NCI-H187 (cell line): ENCODE measurements at regions not wholly inside any gene's neighbourhood (a gene's known extent, or its start where the extent isn't known, plus 50 kb on each side); places are given as distances from the start of the nearest gene placed in this dataset.
"Not testable (repeated sequence)": the region's sequence is repeated elsewhere in the genome, so short reads cannot be mapped to it uniquely, and the experiment has no call there.

Source experiments
- DNase-seq, 2 experiments: peaks; one replicate each; lab custom pipeline; 2025; lab: John Stamatoyannopoulos, UW

- no peak for DNase-seq
Measured at GRCh38 chr11:28820296-28820989, 712.3 kb downstream of the METTL15 start.

DNA sequence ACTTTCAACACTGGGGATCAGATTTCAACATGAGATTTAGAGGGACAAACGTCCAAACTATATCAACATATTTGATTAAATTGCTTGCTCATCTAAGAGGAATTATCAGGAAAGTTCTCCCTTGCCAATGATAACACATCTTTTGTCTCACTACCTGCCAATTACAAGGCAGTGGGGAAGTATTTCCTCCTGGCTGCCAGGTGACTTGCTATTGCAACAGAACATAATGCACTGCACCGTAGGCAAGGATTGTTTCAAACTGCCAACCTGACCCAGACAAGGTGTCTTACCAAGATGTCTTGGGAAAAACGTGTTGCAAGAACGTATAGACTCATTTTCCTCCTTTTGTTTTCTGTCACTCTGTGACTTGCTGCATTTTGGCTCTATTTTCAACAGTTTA, 711.6 kb downstream of the METTL15 start:
- no peak for DNase-seq

DNA sequence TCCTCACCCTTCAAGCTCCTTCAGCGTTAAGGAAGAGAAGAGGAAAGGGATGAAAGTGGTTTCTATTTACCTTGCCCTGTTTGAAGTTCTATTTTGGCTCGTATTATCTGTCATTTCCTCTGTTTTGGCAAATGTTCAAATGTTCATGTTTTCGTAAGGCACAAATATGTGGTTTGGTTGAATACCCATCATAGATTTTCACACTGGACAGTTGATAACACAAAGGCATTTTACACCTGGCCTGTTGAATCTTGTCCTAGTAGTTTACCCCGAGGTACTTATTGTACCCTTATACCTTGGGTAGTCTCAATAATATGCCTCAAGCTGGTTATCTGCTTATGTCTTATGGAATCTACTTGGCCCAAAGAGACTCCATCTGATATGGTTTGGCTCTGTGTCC, 706.9 kb downstream of the METTL15 start:
- no peak for DNase-seq

GRCh38 chr11:28808771-28809170, 700.6 kb downstream of the METTL15 start:
- no peak for DNase-seq

DNA sequence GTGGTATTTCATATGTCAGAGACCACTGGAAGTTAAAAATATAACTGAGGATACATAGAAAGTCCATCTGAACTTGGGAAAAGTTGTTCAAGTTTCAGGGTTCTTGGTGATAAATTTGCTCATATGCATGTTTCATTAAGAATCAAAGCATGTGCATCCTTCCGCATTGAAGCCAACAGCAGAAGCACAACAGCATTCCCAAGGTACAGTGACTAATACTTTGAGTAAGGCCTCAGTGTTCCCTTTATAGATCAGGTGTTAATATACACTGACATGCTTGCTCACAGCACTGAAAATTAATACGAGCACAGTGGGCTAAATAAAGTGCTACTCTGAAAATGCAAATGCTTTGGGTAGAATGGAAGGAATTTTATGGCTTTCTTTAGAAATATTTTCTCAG, 691.1 kb downstream of the METTL15 start:
- DNase-seq: no peak

DNA sequence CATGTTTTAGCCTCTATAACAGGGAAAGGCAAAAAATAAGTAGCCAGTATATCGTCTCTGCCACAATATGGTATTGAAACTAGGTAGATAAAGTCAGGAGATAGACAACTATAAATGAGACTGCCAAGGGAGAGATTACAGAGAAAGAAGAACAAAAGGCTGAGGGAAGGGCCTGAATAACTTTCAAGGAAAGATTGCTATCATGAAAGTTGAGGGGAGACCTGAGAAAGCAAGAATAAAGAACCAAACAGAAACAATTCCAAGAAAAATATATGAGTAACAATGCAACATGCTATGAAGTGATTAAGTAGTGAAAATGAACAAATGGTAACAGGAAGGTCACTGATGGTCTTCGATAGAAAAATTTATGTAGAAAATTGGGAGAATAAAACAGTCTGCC, 690.1 kb downstream of the METTL15 start:
- no peak for DNase-seq

- no peak for DNase-seq
Measured at GRCh38 chr11:28797536-28797935, 689.3 kb downstream of the METTL15 start.

DNA sequence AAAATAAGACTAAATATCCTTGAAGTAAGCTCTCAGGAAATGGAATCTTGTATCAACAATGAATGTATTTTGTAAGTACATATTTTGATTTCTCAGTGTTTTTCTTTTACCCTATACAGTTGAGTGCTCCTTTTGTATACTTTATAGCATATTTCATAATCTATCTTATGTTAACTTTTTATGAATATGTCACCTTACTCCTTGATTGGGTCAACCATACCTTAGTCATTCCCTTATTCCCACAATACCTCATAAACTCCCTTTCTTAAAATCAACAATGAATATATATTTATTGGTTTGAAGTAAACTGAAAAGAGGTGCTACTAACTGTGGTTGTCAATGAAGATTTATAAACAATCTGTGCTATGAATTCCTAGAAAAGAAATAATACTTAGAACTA, 686.2 kb downstream of the METTL15 start:
- DNase-seq: no peak

DNA sequence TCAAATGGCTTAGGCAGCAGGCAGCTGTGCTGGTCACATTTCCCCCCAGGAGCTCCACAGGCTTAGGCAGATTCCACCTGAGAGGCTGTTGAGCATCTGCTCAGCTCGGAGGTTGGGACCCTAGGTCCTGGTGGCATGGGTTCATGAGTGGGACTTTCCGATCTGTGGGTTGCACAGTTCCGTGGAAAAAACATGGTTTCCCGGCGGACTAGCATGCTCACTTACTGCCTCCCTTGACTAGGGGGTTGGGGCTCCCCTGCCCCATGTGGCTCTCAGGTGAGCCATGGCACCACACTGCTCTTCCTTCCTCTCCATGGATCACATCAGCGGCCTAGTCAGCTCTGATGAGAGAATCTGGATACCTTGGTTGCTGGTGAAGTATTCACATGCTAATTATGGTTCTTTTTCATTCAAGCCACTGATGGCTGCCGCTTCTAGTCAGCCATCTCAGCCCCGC, 685.1 kb downstream of the METTL15 start:
- no peak for DNase-seq

DNA sequence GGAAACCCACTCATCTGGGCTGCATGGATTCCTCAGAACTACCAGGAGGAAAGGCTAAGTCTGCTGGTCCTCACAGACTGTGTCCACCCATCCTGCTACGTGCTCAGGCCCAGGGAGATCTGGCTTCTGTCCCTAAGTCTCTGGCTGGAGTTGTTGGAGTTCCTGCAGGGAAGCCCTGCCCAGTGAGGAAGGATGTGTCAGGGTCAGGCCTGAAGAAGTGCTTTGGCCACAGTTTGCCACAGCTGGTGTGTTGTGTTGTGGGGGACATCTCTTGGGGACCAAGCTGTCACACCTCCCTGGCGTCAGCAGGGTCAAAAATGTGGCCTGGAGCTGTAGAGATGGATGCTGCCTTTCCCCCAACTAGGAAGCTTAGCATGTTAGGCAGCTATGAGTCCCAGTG, 684.7 kb downstream of the METTL15 start:
- no peak for DNase-seq

DNA sequence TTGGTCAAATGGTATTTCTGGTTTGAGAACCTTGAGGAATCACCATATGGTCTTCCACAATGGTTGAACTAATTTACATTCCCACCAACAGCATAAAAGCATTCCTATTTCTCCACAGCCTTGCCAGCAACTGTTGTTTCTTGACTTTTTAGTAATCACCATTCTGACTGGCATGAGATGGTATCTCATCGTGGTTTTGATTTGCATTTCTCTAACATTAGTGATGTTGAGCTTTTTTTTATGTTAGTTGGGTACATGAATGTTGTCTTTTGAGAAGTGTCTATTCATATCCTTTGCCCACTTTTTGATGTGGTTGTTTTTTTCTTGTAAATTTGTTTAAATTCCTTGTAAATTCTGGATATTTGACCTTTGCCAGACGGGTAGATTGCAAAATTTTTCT, 679.7 kb downstream of the METTL15 start:
- not testable (repeated sequence) for DNase-seq

DNA sequence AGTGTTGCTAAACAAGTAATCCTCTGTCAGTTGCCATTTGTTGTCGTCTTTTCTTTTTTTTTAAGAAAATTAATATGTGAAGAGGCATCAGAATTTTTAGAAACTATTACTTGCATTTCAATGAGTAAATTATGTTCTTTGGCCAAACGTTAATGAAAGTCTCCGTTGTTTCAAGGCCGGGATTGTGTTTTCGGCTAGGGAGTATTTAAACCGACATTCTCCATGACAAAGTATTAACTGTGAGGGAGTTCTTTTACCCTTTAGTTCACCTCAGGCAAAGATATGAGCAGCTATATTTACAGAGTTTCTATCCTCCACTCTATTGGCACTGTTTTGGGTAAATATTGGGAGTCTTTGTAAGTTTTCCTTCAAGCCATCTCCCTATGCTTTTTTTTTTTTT, 668.9 kb downstream of the METTL15 start:
- no peak for DNase-seq

DNA sequence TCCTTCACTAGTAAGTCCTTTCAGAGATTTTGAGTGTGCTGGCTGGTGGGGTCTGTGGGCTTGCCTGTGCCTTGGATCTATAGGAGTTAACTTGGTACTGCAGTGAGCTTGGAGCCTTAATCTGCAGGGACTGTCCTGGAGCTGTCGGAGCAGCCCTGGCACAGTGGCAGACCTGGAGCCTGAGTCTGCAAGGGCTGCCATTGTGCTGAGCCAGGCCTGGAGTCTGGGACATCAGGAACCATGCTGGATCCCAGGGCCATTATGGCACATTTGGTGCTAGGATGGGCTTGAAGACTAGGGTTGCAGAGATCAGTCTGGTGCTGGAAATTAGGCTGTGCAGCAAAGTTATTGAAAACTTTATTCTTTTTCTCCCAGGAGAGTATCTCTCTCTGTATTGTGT, 665.4 kb downstream of the METTL15 start:
- no peak for DNase-seq

DNA sequence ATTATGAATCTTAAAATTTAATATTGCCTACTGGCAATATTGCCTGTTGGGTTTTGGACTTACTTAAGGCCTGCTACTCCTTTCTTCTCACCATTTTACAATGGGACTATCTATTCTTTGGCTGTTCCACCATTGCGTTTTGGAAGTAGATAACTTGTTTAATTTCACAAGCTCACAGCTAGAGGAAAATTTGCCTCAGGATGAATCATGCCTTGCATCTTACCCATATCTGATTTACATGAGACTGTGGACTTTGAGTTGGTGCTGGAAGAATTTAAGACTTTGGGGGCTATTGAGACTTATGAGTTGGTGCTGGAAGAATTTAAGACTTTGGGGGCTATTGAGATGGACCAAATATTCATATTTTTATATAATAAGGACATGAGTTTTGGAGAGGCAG, 662.6 kb downstream of the METTL15 start:
- no peak for DNase-seq

DNA sequence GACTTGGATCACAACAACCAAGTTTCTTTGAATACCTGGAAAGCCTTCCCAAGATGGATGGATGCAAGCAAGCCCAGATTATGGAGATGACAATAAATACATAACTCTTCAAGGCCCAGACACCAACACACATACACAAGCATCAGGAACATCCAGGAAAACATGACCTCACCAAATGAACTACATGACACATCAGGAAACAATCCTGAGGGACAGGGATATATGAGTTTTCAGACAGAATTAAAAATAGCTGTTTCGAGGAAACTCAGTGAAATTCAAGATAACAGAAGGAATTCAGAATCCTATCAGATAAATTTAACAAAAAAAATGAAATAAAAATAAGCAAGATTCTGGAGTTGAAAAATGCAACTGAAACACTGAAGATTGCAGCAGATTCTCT, 659.4 kb downstream of the METTL15 start:
- DNase-seq: no peak

DNA sequence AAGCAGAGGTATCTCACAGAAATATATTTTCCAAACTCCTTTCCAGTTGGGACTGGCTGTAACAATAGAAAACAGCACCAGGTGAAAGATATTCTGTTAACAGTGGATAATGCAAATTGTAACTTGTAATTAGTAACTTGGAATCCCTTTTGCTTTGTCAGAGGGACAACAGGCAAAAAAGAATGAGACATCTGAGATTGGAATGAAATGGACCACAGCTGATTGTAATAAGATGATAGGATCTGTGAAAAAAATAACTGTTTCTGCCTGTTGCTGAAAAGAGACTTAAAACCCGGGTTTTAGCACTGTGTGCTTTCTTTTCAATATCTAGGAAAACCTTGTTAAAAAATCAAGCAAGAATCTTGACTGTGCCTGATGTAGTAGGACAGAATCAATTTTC, 655.7 kb downstream of the METTL15 start:
- DNase-seq: no peak

GRCh38 chr11:28763151-28763550, 655.0 kb downstream of the METTL15 start:
- DNase-seq: no peak

DNA sequence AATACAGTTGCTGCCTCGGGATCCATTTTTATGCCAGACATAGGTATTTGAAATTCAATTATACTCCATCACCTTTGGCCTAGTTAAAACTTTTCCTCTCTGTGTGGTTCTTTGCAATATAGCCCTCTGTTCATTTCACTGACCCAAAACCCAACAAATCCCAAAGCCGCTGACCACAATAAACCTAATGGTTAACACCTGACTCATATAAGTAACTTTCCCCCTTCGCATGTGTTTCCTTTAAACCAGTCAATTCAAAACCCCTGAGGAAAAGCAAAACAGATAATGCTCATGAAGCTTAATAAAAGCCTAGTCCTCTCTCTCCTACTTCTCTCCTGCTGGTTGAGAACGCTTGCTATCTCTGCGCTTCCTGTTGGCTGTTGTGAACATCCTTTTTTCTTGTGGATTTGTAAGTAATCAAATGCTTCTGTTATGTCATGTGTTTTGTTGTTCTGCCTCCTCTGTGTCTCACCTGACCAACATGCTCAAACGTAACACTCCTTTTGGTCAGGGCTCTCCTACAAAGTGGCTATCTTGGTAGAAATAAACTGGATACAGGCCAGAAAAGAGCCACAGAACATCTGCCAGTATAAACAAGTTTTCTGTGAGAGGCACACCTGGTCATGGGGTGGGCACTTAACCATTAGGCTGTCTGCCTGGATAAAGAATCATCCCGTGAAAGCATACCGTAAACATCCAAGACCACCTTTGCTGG, 652.6 kb downstream of the METTL15 start:
- no peak for DNase-seq

GRCh38 chr11:28759311-28759710, 651.1 kb downstream of the METTL15 start:
- DNase-seq: no peak

DNA sequence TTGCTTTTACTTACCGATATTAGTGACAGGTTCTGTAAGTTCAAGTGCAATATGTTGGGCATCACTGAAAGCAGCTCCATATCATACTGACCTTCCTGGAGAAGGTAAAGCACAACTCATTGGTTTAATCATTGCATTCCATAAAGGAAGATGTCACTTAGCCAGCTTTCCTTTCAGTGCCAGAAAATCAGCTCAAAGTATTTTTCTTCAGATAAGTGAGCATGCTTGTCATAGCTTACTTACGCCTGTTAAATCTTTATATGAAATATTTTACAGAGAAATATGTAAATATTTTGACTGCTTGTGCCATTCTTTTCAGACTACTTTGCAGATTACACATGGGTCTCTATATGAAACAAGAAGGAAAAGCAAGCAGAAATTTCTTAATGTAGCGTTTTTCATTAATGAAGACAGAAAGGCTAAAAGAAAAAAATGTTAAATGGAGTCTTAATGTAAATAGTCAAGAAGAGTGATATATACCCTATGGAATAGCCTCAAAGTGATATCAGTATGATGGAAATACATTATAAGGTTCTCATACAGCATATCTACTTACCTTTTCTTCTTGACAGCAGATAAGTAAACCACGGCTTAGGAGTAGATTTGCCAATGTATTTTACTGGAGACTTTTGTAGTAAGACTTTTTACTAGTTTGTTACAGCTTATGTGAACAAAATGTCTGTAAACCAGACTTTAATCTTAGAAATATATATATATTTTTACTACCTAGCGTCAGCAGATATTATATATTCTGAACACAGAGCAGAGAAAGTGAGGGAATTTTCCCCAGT, 649.7 kb downstream of the METTL15 start:
- DNase-seq: no peak

- no peak for DNase-seq
Measured at GRCh38 chr11:28756977-28757376, 648.8 kb downstream of the METTL15 start.

GRCh38 chr11:28743061-28743550, 634.9 kb downstream of the METTL15 start:
- DNase-seq: no peak
